H9 (cell line): ENCODE measurements at regions not wholly inside any gene's neighbourhood (a gene's known extent, or its start where the extent isn't known, plus 50 kb on each side); places are given as distances from the start of the nearest gene placed in this dataset.
A peak's percentile ranks its signal among the peaks of the same experiment; 100 is the strongest.

Source experiments
- DNase-seq: peaks from one replicate; pipeline ENCODE4 v3.0.0-alpha.2; 2017
- H2AFZ ChIP-seq: one replicate; pipeline ENCODE4 v1.6.1; 2013; ENCODE audit warnings: mild to moderate bottlenecking, low read length, control low read depth, moderate library complexity
- H2AK5ac ChIP-seq: 2 replicates; pipeline ENCODE4 v1.6.1; 2013; ENCODE audit warnings: low read length, control low read depth, mixed read lengths; ENCODE audit not compliant: insufficient read length
- H2BK120ac ChIP-seq: one replicate; pipeline ENCODE4 v1.6.1; 2013; ENCODE audit warnings: low read depth, mild to moderate bottlenecking, low read length, control low read depth, inconsistent platforms; ENCODE audit not compliant: poor library complexity, severe bottlenecking
- H2BK12ac ChIP-seq: 2 replicates; pipeline ENCODE4 v1.6.1; 2013; ENCODE audit warnings: low read length, control low read depth, mixed read lengths, low read depth; ENCODE audit not compliant: insufficient read length
- H2BK15ac ChIP-seq: 2 replicates; pipeline ENCODE4 v1.6.1; 2013; ENCODE audit warnings: low read depth, low read length, control low read depth
- H2BK20ac ChIP-seq: one replicate; pipeline ENCODE4 v1.6.1; 2013; ENCODE audit warnings: low read depth, mild to moderate bottlenecking, low read length, control low read depth, inconsistent platforms; ENCODE audit not compliant: poor library complexity, severe bottlenecking
- H2BK5ac ChIP-seq: 2 replicates; pipeline ENCODE4 v1.6.1; 2013; ENCODE audit warnings: low read length, control low read depth, mixed read lengths; ENCODE audit not compliant: insufficient read length
- H3K14ac ChIP-seq: 2 replicates; pipeline ENCODE4 v1.6.1; 2013; ENCODE audit warnings: low read length, control low read depth; ENCODE audit not compliant: insufficient read depth
- H3K18ac ChIP-seq: 2 replicates; pipeline ENCODE4 v1.6.1; 2013; ENCODE audit warnings: low read depth, mild to moderate bottlenecking, mixed read lengths, low read length, control low read depth; ENCODE audit not compliant: insufficient read length
- H3K23ac ChIP-seq: 2 replicates; pipeline ENCODE4 v1.6.1; 2013; ENCODE audit warnings: low read length, control low read depth, mixed read lengths, low read depth; ENCODE audit not compliant: insufficient read length
- H3K23me2 ChIP-seq: 2 replicates; pipeline ENCODE4 v1.6.1; 2013; ENCODE audit warnings: low read depth, mild to moderate bottlenecking, mixed read lengths, low read length, control low read depth; ENCODE audit not compliant: insufficient read length, poor library complexity, severe bottlenecking
- H3K27ac ChIP-seq: 2 replicates; pipeline ENCODE4 v1.5.1; 2013; ENCODE audit warnings: low read length, control low read depth, mixed read lengths, low read depth; ENCODE audit not compliant: insufficient read length
- H3K27me3 ChIP-seq: 2 replicates; pipeline ENCODE4 v1.6.1; 2013; ENCODE audit warnings: low read length, control low read depth, inconsistent platforms; ENCODE audit not compliant: insufficient read depth
- H3K4ac ChIP-seq: 2 replicates; pipeline ENCODE4 v1.6.1; 2013; ENCODE audit warnings: low read depth, mild to moderate bottlenecking, control low read depth, inconsistent platforms, low read length, moderate library complexity
- H3K4me1 ChIP-seq: 2 replicates; pipeline ENCODE4 v1.6.1; 2013; ENCODE audit warnings: low read length, control low read depth, inconsistent platforms; ENCODE audit not compliant: insufficient read depth
- H3K4me2 ChIP-seq: 2 replicates; pipeline ENCODE4 v1.6.1; 2013; ENCODE audit warnings: low read length, control low read depth, mixed read lengths; ENCODE audit not compliant: insufficient read length, insufficient read depth
- H3K56ac ChIP-seq: 2 replicates; pipeline ENCODE4 v1.6.1; 2013; ENCODE audit warnings: low read depth, mild to moderate bottlenecking, mixed read lengths, low read length, control low read depth; ENCODE audit not compliant: insufficient read length
- H3K79me1 ChIP-seq: 2 replicates; pipeline ENCODE4 v1.6.1; 2013; ENCODE audit warnings: low read depth, mild to moderate bottlenecking, moderate library complexity, low read length, control low read depth, inconsistent platforms; ENCODE audit not compliant: insufficient read depth, poor library complexity, severe bottlenecking
- H3K79me2 ChIP-seq: 2 replicates; pipeline ENCODE4 v1.6.1; 2013; ENCODE audit warnings: low read length, control low read depth, inconsistent platforms; ENCODE audit not compliant: insufficient read depth
- H3K9ac ChIP-seq: 2 replicates; pipeline ENCODE4 v1.6.1; 2013; ENCODE audit warnings: low read length, control low read depth, mixed read lengths; ENCODE audit not compliant: insufficient read length; ENCODE audit errors: extremely low read depth
- H3K9me3 ChIP-seq: one replicate; pipeline ENCODE4 v1.6.1; 2013; ENCODE audit warnings: low read depth, low read length, inconsistent platforms; ENCODE audit not compliant: control insufficient read depth
- H3T11ph ChIP-seq: one replicate; pipeline ENCODE4 v1.6.1; 2013; ENCODE audit warnings: mild to moderate bottlenecking, low read length, control low read depth, inconsistent platforms
- H4K20me1 ChIP-seq: one replicate; pipeline ENCODE4 v1.6.1; 2013; ENCODE audit not compliant: control insufficient read depth, insufficient read length, insufficient read depth
- H4K5ac ChIP-seq: 2 replicates; pipeline ENCODE4 v1.6.1; 2013; ENCODE audit warnings: low read depth, mild to moderate bottlenecking, mixed read lengths, low read length, control low read depth; ENCODE audit not compliant: insufficient read length
- H4K8ac ChIP-seq: replicated peaks from 2 replicates; pipeline ENCODE4 v1.6.1; 2013; ENCODE audit warnings: low read length, control low read depth, mixed read lengths, low read depth; ENCODE audit not compliant: insufficient read length
- H4K91ac ChIP-seq: 2 replicates; pipeline ENCODE4 v1.6.1; 2013; ENCODE audit warnings: low read depth, mild to moderate bottlenecking, moderate library complexity, mixed read lengths, low read length, control low read depth; ENCODE audit not compliant: insufficient read length
- H3K27ac Mint-ChIP-seq, 3 experiments: 2 replicates in 2 of 3; 3 replicates in 1 of 3; pipeline ENCODE4 v1.8.0; 2020 to 2021; ENCODE audit warnings: mixed read lengths in 3 of 3, mild to moderate bottlenecking in 1 of 3, moderate library complexity in 1 of 3
- H3K27me3 Mint-ChIP-seq: 2 replicates; pipeline ENCODE4 v1.8.0; 2021; ENCODE audit warnings: low read depth, mild to moderate bottlenecking, moderate library complexity, mixed read lengths
- H3K36me3 Mint-ChIP-seq, 3 experiments: 2 replicates in 2 of 3; 3 replicates in 1 of 3; pipeline ENCODE4 v1.8.0; 2020 to 2021; ENCODE audit warnings: low read depth in 3 of 3, mixed read lengths in 3 of 3; ENCODE audit not compliant: insufficient read depth in 1 of 3
- H3K4me1 Mint-ChIP-seq, 2 experiments: 2 replicates each; pipeline ENCODE4 v1.8.0; 2020; ENCODE audit warnings: mixed read lengths in 2 of 2
- H3K4me3 Mint-ChIP-seq, 2 experiments: 2 replicates in 1 of 2; 3 replicates in 1 of 2; pipeline ENCODE4 v1.8.0; 2020 to 2021; ENCODE audit warnings: mild to moderate bottlenecking in 2 of 2, mixed read lengths in 2 of 2, moderate library complexity in 1 of 2
- H3K9me3 Mint-ChIP-seq, 2 experiments: 2 replicates in 1 of 2; 3 replicates in 1 of 2; pipeline ENCODE4 v1.8.0; 2020; ENCODE audit warnings: mild to moderate bottlenecking in 2 of 2, mixed read lengths in 2 of 2, moderate library complexity in 1 of 2
- WGBS: extraction: QIAGEN DNeasy Blood & Tissue Kit; methylation state at CpG from one replicate; pipeline ENCODE4 v1.1.7; 2013; ENCODE audit warnings: missing lambda C conversion rate, low lambda C conversion rate, mixed read lengths; ENCODE audit not compliant: insufficient read length; ENCODE audit errors: extremely low coverage; 5-methylcytosine and 5-hydroxymethylcytosine counted together
- TF ChIP-seq, protein P1 (sequence below): fragments of 200-600 bp; sonication (generic); conservative IDR thresholded peaks from 3 replicates; pipeline ENCODE4 v1.8.0; 2021; ENCODE audit warnings: antibody characterized with exemption, mild to moderate bottlenecking

DNA sequence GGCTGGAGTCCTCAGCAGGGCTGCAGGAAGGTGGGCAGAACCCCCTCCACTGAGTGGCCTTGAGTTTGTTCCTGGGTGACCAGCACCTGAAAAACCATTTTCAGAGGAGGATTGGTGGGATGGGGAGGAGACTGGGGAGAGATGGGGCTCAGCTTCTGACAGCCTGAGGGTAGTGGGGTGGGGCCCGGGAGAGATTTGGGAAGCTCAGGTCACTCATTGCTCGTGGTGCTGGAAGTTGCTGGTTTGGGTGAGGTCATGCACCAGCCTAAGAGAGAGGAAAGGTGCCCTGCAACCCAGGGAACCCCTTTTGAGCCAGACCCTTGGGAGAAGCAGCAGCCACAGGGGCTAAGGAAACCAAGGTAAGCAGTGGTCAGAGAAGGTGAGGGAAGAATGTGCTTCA, 100.8 kb downstream of the EBNA1BP2 start:
- H3K4me1 ChIP-seq: peaks cover 6% of the 10 kb centered on the region; the same call in 1 of the 2 replicates
- H3K4me3 Mint-ChIP-seq: no peak overlapping the region
- peaks cover 33 to 40% of the 10 kb centered on the region in 2 experiments for H3K4me1 Mint-ChIP-seq
- H3K27me3 Mint-ChIP-seq: peaks cover 2% of the 10 kb centered on the region
- no peak overlapping the region for H3K23ac ChIP-seq
- no peak overlapping the region for H3K9ac ChIP-seq
- H3K9me3 ChIP-seq: no peaks in the 10 kb centered on the region
- H3K18ac ChIP-seq: no peak overlapping the region
- no peak overlapping the region for H2AK5ac ChIP-seq
- no peak overlapping the region for H2BK20ac ChIP-seq
- no peak overlapping the region for H4K8ac ChIP-seq
- TF ChIP-seq, protein P1, sequence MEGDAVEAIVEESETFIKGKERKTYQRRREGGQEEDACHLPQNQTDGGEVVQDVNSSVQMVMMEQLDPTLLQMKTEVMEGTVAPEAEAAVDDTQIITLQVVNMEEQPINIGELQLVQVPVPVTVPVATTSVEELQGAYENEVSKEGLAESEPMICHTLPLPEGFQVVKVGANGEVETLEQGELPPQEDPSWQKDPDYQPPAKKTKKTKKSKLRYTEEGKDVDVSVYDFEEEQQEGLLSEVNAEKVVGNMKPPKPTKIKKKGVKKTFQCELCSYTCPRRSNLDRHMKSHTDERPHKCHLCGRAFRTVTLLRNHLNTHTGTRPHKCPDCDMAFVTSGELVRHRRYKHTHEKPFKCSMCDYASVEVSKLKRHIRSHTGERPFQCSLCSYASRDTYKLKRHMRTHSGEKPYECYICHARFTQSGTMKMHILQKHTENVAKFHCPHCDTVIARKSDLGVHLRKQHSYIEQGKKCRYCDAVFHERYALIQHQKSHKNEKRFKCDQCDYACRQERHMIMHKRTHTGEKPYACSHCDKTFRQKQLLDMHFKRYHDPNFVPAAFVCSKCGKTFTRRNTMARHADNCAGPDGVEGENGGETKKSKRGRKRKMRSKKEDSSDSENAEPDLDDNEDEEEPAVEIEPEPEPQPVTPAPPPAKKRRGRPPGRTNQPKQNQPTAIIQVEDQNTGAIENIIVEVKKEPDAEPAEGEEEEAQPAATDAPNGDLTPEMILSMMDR: no peak
- H3K4ac ChIP-seq: no peak overlapping the region
- H4K5ac ChIP-seq: no peak overlapping the region
- no CpG with 5 or more reads among the region's 2 CpGs for WGBS
- no peaks in the 10 kb centered on the region for H3K79me2 ChIP-seq
- H2BK12ac ChIP-seq: no peak overlapping the region
- H3K27ac ChIP-seq: no peak overlapping the region
- H3T11ph ChIP-seq: no peak overlapping the region
- no peak overlapping the region for H2BK5ac ChIP-seq
- H3K4me2 ChIP-seq: no peak overlapping the region
- no peak overlapping the region for H2BK15ac ChIP-seq
- H2BK120ac ChIP-seq: no peak overlapping the region
- H3K27me3 ChIP-seq: no peaks in the 10 kb centered on the region
- no peak overlapping the region for H4K91ac ChIP-seq
- H2AFZ ChIP-seq: no peak overlapping the region
- no peak overlapping the region for H3K14ac ChIP-seq
- peak overlapping the region in 2 of 3 experiments; percentile 20 to 61; a peak in 3 of 7 replicates for H3K27ac Mint-ChIP-seq
- no peaks in the 10 kb centered on the region for H3K79me1 ChIP-seq
- no peak for DNase-seq
- H3K9me3 Mint-ChIP-seq: no peaks in the 10 kb centered on the region; a peak in 2 of 5 replicates
- no peaks in the 10 kb centered on the region; a peak in 1 of 7 replicates for H3K36me3 Mint-ChIP-seq
- H3K56ac ChIP-seq: no peak overlapping the region
- no peaks in the 10 kb centered on the region for H3K23me2 ChIP-seq
- H4K20me1 ChIP-seq: no peaks in the 10 kb centered on the region
